Ecto neural progenitor cell (in vitro differentiated cells): ENCODE measurements at regions not wholly inside any gene's neighbourhood (a gene's known extent, or its start where the extent isn't known, plus 50 kb on each side); places are given as distances from the start of the nearest gene placed in this dataset.

Source experiments
- DNase-seq: peaks from one replicate; pipeline ENCODE4 v3.0.0-alpha.2; 2018; ENCODE audit warnings: low spot score

GRCh38 chr1:38133756-38134155 lies 87.2 kb upstream of the POU3F1 start:
- no peak for DNase-seq

GRCh38 chr1:38133304-38133703 lies 86.7 kb upstream of the POU3F1 start:
- DNase-seq: peak; percentile 46

- DNase-seq: no peak
Measured at GRCh38 chr1:38132681-38133080, 86.1 kb upstream of the POU3F1 start.

- no peak for DNase-seq
Measured at GRCh38 chr1:38131024-38131585, 84.5 kb upstream of the POU3F1 start.

- DNase-seq: peak; percentile 45
Measured at GRCh38 chr1:38129971-38130370, 83.4 kb upstream of the POU3F1 start.

- no peak for DNase-seq
Measured at GRCh38 chr1:38129473-38129872, 82.9 kb upstream of the POU3F1 start.

- DNase-seq: no peak
Measured at GRCh38 chr1:38128926-38129453, 82.4 kb upstream of the POU3F1 start.

GRCh38 chr1:38128511-38128910 lies 81.9 kb upstream of the POU3F1 start:
- DNase-seq: no peak

GRCh38 chr1:38127428-38127827 lies 80.8 kb upstream of the POU3F1 start:
- no peak for DNase-seq

- no peak for DNase-seq
Measured at GRCh38 chr1:38126970-38127369, 80.4 kb upstream of the POU3F1 start.

- DNase-seq: no peak
Measured at GRCh38 chr1:38125837-38126520, 79.4 kb upstream of the POU3F1 start.

GRCh38 chr1:38125016-38125415 lies 78.4 kb upstream of the POU3F1 start:
- DNase-seq: no peak

GRCh38 chr1:38123356-38124135 lies 77.0 kb upstream of the POU3F1 start:
- DNase-seq: no peak

GRCh38 chr1:38121231-38121680 lies 74.7 kb upstream of the POU3F1 start:
- no peak for DNase-seq

GRCh38 chr1:38120552-38121230 lies 74.1 kb upstream of the POU3F1 start:
- DNase-seq: no peak

- no peak for DNase-seq
Measured at GRCh38 chr1:38118976-38119375, 72.4 kb upstream of the POU3F1 start.

GRCh38 chr1:38117444-38117887 lies 70.9 kb upstream of the POU3F1 start:
- no peak for DNase-seq

GRCh38 chr1:38115682-38116202 lies 69.1 kb upstream of the POU3F1 start:
- no peak for DNase-seq

- DNase-seq: no peak
Measured at GRCh38 chr1:38115226-38115625, 68.6 kb upstream of the POU3F1 start.

- no peak for DNase-seq
Measured at GRCh38 chr1:38114241-38115026, 67.8 kb upstream of the POU3F1 start.

GRCh38 chr1:38113159-38113666 lies 66.6 kb upstream of the POU3F1 start:
- DNase-seq: no peak
